ENCODE measurements at regions not wholly inside any gene's neighbourhood (a gene's known extent, or its start where the extent isn't known, plus 50 kb on each side); places are given as distances from the start of the nearest gene placed in this dataset.

- no peak overlapping the region for H3K56ac ChIP-seq (ENCODE audit: insufficient read length, low read depth, low read length)
- no peak overlapping the region for H2AFZ ChIP-seq (ENCODE audit: low read length)
- H3K79me2 ChIP-seq (ENCODE audit: insufficient read depth, low read length) = no peaks in the 10 kb centered on the region
- no peak overlapping the region for H4K91ac ChIP-seq (ENCODE audit: insufficient read length, low read depth, low read length)
- H3K27me3 ChIP-seq (ENCODE audit: insufficient read depth, low read length) = no peaks in the 10 kb centered on the region
- H2BK120ac ChIP-seq (ENCODE audit: low read depth, low read length, poor library complexity, severe bottlenecking) = no peak overlapping the region
- no peaks in the 10 kb centered on the region for H3K4me1 ChIP-seq (ENCODE audit: insufficient read depth, low read length)
- H3K18ac ChIP-seq (ENCODE audit: insufficient read length, low read depth, low read length) = no peak overlapping the region
- H4K20me1 ChIP-seq (ENCODE audit: control insufficient read depth, insufficient read depth, insufficient read length) = no peaks in the 10 kb centered on the region
- no peak overlapping the region for H2BK15ac ChIP-seq (ENCODE audit: low read depth, low read length)
- no CpG with 5 or more reads among the region's 1 CpG for WGBS (ENCODE audit: extremely low coverage, insufficient read length, low lambda C conversion rate)
- H3K23ac ChIP-seq (ENCODE audit: insufficient read length, low read depth, low read length) = no peak overlapping the region
- H3K23me2 ChIP-seq (ENCODE audit: insufficient read length, low read depth, low read length, poor library complexity, severe bottlenecking) = no peaks in the 10 kb centered on the region
- H3K4ac ChIP-seq (ENCODE audit: low read depth, low read length) = no peak overlapping the region
- no peak overlapping the region for H4K5ac ChIP-seq (ENCODE audit: insufficient read length, low read depth, low read length)
- H2BK20ac ChIP-seq (ENCODE audit: low read depth, low read length, poor library complexity, severe bottlenecking) = no peak overlapping the region
- H3K27ac Mint-ChIP-seq = no peak overlapping the region
- H2AK5ac ChIP-seq (ENCODE audit: insufficient read length, low read length) = no peak overlapping the region
- peaks cover 30 to 37% of the 10 kb centered on the region in 2 experiments for H3K9me3 Mint-ChIP-seq
- H3K9me3 ChIP-seq (ENCODE audit: control insufficient read depth, low read depth, low read length) = peaks cover 8% of the 10 kb centered on the region
- H3K4me1 Mint-ChIP-seq = no peaks in the 10 kb centered on the region
- no peak overlapping the region for H3K27ac ChIP-seq (ENCODE audit: insufficient read length, low read depth, low read length)
- peaks cover 3 to 31% (median 8%) of the 10 kb centered on the region in 3 experiments; a peak in 6 of 7 replicates for H3K36me3 Mint-ChIP-seq (ENCODE audit: insufficient read depth in 1 of 3, low read depth in 3 of 3)
- no peak overlapping the region for H3K9ac ChIP-seq (ENCODE audit: extremely low read depth, insufficient read length, low read length)
- TF ChIP-seq CTCF (conservative IDR thresholded peaks at IDR 0.05) = no peak
- H3K27me3 Mint-ChIP-seq (ENCODE audit: low read depth) = no peaks in the 10 kb centered on the region
- H3K4me2 ChIP-seq (ENCODE audit: insufficient read depth, insufficient read length, low read length) = no peak overlapping the region
- H3K79me1 ChIP-seq (ENCODE audit: insufficient read depth, low read depth, low read length, poor library complexity, severe bottlenecking) = no peaks in the 10 kb centered on the region
- H3K4me3 Mint-ChIP-seq = no peak overlapping the region
- no peak overlapping the region for H4K8ac ChIP-seq (replicated peaks; ENCODE audit: insufficient read length, low read depth, low read length)
- H2BK12ac ChIP-seq (ENCODE audit: insufficient read length, low read depth, low read length) = no peak overlapping the region
- H2BK5ac ChIP-seq (ENCODE audit: insufficient read length, low read length) = no peak overlapping the region
- H3K14ac ChIP-seq (ENCODE audit: insufficient read depth, low read length) = no peak overlapping the region
- DNase-seq = no peak
- H3T11ph ChIP-seq (ENCODE audit: low read length) = no peak overlapping the region
These were observed 240.4 kb upstream of the FAR2 start for GRCh38 chr12:28908646-28909045.

Measured in H9 (cell line).